Cardiac fibroblast (primary cell): ENCODE measurements at regions not wholly inside any gene's neighbourhood (a gene's known extent, or its start where the extent isn't known, plus 50 kb on each side); places are given as distances from the start of the nearest gene placed in this dataset.

Source experiments
- DNase-seq, 2 donors: peaks; one replicate each; pipeline versions ENCODE4 v3.0.0 to v3.0.0-alpha.2; 2010; ENCODE audit warnings: low read depth in 2 of 2
- H3K4me3 ChIP-seq, 2 donors: replicated peaks in 1 of 2; 1 replicate in 1 of 2; 2 replicates in 1 of 2; pipeline ENCODE4 v1.5.1; 2011; ENCODE audit warnings: low read depth in 2 of 2, low read length in 2 of 2, mild to moderate bottlenecking in 2 of 2, moderate library complexity in 1 of 2
- CTCF ChIP-seq: IDR thresholded peaks from one replicate; pipeline ENCODE4 v1.5.1; 2011; ENCODE audit warnings: low read depth, mild to moderate bottlenecking, low read length, inconsistent platforms

GRCh38 chr9:134502809-134503211, 138.8 kb upstream of the COL5A1 start:
- TF ChIP-seq CTCF, result no peak
- peak; percentile 98 to 99 for DNase-seq
- no peak overlapping the region for H3K4me3 ChIP-seq

- no peak for DNase-seq
- no peak for TF ChIP-seq CTCF
- H3K4me3 ChIP-seq, result no peak overlapping the region
Observed at GRCh38 chr9:134503301-134504105, 138.1 kb upstream of the COL5A1 start.

- no peak overlapping the region for H3K4me3 ChIP-seq
- no peak for TF ChIP-seq CTCF
- no peak for DNase-seq
Observed at GRCh38 chr9:134504106-134504385, 137.6 kb upstream of the COL5A1 start.

GRCh38 chr9:134505032-134505431, 136.6 kb upstream of the COL5A1 start:
- no peak overlapping the region for H3K4me3 ChIP-seq
- TF ChIP-seq CTCF, result no peak
- DNase-seq, result no peak

GRCh38 chr9:134509281-134509680, 132.3 kb upstream of the COL5A1 start:
- H3K4me3 ChIP-seq, result no peak overlapping the region
- no peak for TF ChIP-seq CTCF
- DNase-seq, result no peak

- H3K4me3 ChIP-seq, result no peak overlapping the region
- DNase-seq, result no peak
- TF ChIP-seq CTCF, result no peak
Observed at GRCh38 chr9:134509817-134510216, 131.8 kb upstream of the COL5A1 start.

GRCh38 chr9:134514503-134514902, 127.1 kb upstream of the COL5A1 start:
- H3K4me3 ChIP-seq, result no peak overlapping the region
- no peak for TF ChIP-seq CTCF
- no peak for DNase-seq
